Stimulated activated CD8-positive, alpha-beta memory T cell treated with anti-CD3 and anti-CD28 coated beads, Interleukin-4, amount 100 ng/mL, for 24 hours (primary cell): ENCODE measurements at regions not wholly inside any gene's neighbourhood (a gene's known extent, or its start where the extent isn't known, plus 50 kb on each side); places are given as distances from the start of the nearest gene placed in this dataset.

ENCODE experiments used
- DNase-seq: peaks from one replicate; pipeline ENCODE4 v3.0.0-alpha.2; 2020; ENCODE audit warnings: low read depth

DNA sequence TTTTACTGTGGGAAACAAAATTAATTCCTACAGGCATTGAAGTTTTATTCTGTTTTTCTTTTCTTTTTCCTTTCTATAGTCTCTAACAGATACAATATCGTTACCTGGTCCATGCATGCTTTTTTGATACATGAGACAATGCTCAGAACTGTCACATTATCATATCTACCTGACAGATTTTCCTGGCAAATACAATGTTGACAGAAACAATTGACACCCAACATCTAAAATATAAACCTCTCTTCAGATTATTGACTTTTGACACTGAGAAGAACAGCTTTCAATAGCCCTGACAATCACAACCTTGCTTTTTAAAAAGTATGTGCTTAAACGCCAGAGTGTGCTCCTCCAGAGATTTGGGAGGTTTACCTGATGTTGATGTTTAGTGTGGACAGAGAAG, 2334.6 kb upstream of the WWC1 start:
- no peak for DNase-seq

DNA sequence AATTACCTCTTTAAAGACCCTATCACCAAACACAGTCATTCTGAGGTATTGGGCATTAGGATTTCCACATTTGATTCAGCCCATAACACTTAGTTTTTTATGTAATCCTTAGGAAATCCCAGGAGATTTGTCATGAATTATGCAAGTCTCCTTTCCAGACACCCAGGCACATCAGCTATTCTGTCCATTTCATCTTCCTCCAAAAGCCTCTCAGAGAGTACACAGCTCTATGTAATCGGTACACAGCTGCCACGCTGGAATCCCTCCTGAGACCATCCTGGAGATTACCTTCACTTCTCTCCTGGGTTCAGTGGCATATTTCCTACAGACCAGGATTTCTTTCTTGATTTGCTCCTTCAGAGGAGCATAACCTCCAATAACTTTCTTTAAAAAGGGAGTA, 2309.8 kb upstream of the WWC1 start:
- DNase-seq, result no peak

DNA sequence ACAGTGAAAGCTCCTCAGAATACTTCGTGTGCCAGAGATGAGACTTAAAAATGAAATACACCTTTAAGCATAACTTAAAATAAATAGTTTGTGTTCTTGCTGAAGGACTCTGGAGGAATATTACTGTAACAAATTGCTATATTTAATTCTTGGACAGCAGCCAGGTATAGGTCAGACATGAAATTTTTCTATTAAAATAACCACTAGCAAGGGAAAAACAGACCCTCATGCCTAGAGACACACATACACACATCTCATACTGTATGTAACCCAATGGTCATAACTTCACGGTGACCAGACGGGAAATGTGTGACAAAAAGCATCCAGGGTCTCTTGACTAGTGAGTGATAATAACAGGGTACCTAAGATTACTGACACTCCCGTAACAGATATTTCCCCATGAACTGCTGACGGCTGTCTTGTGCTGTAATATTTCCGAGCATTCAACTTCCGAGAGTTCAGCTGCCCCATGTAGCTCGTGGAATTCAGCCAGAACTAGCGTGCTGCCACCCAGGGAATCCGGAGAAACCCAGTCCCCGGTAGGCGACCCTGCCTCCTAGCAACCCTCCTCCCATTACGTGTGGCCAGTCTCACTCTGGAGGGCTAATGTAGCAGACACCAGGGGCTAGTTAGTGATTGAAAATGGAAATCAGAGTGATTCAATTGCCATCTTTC, 2295.1 kb upstream of the WWC1 start:
- DNase-seq, result no peak

- DNase-seq, result no peak
Measured at GRCh38 chr5:165999693-166000320, 2291.6 kb upstream of the WWC1 start.

DNA sequence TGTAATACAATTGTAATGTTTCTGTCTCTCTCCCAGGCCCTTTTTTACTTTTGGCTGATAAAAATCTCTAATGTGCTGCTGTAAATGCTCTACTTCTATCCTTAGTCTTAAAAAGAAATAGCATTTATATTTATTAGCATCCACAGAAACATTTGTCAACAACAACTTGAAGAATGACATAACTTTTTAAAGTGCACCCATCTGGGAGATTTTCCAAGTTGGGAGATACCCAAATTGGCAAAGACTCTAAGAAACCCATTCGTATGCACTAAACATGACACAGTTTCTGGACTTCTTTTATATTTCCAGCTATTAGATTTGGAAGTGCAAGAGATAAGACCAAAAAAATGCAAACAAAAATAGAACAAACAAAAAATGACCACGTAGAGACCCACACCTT, 2287.4 kb upstream of the WWC1 start:
- no peak for DNase-seq

- DNase-seq, result no peak
Measured at GRCh38 chr5:166013415-166013814, 2278.0 kb upstream of the WWC1 start.

DNA sequence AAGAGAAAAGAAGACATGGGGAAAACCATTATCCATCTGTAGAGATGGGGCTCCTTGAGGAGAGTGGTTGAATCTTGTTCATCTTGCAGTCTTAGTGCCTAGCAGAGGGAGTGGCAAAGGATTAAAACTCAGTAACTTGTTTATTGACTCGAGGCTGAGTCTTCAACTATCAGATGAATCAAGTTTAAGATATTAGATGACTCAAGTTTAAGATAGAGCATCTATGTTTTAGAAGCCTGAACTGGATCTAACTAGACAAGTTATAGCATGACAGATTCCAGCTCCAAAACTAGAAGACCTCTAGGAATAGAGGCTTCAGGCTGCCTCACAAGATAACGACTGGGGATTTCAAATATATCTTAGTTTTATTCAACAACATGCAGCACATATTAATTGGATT, 2277.2 kb upstream of the WWC1 start:
- no peak for DNase-seq

DNA sequence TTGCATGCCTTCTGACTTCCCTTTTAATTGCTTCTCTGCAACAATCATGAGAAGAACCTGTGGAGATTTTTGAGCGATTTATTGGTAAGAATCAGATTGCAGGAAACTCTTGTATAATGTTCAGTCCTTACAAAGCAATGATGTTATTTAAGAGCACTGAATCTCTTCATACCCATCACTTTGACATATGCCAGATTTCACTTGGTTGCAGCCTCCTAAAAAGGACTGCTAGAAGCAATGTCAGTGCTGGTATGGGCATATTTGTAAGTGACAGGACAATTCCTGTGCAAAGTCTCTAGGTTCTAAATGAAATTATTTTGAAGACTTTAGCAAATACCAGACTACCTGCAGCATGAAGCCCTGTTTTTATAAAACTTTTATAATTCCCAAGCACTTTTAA, 2272.7 kb upstream of the WWC1 start:
- DNase-seq, result no peak

DNA sequence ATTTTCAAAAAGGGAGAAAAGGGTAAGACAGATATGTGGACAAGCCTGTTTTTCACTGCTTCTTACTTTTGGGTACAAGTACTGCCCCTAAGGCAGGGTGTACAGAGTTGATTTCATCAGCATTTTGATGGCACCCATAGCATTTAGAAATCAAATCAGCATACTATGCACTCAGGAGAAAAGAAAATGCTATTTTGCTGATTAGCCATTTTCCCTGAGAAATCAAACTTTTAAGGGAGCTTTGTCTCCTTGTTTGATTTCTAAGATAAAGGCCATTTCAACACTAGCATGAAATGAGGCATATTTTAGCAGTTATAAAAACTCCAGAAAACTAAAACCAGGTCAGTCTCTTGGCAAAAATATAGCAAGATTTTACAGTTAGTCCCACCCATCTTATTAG, 2269.4 kb upstream of the WWC1 start:
- DNase-seq, result no peak

- DNase-seq, result no peak
Measured at GRCh38 chr5:166024970-166025369, 2266.5 kb upstream of the WWC1 start.

DNA sequence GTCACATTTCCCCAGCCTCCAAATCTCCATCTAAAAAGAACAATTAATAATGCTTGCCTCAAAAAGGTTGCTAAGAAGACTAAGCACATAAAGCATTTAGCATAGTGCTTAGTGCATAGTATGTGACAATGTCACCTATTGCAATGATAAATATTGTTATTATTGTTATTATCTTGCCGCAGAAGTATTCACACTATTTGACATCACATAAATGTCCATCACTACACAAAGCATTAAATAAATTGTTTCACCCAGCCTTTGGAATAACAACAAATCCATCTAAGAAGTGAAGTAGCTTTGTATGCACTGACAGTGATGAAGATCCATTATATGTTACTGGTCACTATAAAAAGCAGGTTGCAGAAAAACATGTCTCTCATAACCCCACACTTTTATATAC, 2263.9 kb upstream of the WWC1 start:
- no peak for DNase-seq

DNA sequence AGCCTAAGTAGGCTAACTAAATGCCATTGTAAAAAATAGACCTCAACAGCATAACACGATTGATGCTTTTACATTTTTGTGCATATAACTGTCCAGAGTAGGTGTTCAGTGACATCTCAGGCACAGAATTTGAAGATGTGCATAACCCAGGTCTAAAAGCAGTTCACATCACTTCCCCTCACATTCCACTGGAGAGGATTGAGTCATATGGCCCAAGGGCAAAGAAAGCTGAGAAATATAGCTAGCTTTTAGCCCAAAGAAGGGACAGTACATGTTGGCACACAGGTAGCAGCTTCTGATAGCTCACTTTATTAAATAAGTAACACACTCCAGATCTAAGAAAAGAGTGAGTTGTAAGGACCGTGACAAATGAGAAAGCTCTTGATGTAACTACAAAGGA, 2259.5 kb upstream of the WWC1 start:
- DNase-seq, result no peak

DNA sequence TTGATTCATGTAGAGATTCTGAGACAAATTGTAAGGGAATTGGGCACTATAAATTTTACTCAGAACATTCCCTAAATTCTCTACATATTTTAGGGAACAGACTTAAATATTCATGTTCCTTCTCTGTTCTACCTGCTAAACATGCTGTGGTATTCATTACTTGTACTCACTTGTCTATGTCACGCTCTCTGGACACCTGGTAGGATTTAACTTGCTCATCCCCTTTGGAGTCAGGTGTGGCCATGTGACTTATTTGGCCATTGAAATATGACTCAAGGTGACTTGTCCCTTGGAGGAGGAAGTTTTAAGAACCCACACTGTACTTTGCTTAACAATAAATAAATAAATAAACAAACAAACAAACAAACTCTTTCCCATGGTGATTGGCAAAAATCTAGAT, 2258.8 kb upstream of the WWC1 start:
- no peak for DNase-seq

DNA sequence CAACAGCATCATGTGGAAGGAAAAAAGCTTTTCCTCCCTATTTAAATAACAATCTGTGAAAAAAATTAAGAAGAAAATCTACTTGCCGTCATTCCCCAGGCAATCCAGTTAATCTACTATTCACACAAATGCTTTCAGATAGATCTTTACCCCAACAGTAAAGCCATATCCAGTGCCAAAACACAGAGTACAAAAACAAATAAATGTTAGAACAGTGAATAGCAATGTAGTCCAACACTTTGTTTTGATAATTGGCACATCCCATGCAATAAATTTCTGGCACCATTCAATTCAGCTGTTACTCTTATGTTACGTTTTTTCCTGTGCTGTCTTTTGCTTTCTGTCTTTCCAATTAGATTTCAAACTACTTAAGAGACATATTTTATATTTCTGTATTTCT, 2245.5 kb upstream of the WWC1 start:
- no peak for DNase-seq

- DNase-seq, result no peak
Measured at GRCh38 chr5:166046956-166047355, 2244.5 kb upstream of the WWC1 start.

- no peak for DNase-seq
Measured at GRCh38 chr5:166050531-166050930, 2240.9 kb upstream of the WWC1 start.

DNA sequence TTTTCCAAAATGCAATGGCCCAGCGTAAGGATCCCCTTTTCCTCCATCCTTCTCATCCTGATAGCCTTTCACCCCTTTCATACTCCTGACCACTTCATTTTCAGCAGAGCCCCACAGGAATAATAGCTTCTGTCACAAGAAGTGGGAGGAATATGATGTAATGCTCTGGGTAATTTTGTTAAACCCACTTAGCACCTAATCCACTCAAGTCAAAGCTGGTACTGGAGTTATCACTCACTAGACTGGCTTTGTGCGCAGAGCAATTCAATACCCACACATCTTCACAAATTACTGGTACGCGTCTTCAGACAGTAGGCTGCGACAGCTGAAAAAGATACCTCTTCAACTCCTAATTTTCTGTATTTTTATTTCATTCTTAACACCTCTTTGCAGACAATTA, 2232.8 kb upstream of the WWC1 start:
- DNase-seq, result no peak

DNA sequence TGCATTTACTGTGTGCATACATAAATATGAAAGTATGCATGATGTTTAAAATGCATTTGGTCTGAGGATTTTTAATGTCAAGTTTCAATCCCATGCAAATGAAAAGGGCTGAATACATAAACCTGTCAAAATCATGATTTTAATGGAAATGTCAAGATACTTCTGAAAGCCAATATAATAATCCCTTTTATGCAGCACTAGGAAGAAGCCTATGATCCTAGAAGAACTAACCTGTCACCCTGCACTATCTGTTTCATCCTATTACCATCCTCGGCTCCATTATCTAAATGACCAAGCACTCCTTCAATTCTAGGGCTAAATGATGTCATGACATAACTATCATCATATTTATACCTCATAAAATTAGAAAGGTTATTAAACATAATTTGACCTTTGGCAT, 2229.4 kb upstream of the WWC1 start:
- no peak for DNase-seq

- DNase-seq, result no peak
Measured at GRCh38 chr5:166062719-166063118, 2228.7 kb upstream of the WWC1 start.

- DNase-seq, result no peak
Measured at GRCh38 chr5:166063261-166063660, 2228.2 kb upstream of the WWC1 start.

DNA sequence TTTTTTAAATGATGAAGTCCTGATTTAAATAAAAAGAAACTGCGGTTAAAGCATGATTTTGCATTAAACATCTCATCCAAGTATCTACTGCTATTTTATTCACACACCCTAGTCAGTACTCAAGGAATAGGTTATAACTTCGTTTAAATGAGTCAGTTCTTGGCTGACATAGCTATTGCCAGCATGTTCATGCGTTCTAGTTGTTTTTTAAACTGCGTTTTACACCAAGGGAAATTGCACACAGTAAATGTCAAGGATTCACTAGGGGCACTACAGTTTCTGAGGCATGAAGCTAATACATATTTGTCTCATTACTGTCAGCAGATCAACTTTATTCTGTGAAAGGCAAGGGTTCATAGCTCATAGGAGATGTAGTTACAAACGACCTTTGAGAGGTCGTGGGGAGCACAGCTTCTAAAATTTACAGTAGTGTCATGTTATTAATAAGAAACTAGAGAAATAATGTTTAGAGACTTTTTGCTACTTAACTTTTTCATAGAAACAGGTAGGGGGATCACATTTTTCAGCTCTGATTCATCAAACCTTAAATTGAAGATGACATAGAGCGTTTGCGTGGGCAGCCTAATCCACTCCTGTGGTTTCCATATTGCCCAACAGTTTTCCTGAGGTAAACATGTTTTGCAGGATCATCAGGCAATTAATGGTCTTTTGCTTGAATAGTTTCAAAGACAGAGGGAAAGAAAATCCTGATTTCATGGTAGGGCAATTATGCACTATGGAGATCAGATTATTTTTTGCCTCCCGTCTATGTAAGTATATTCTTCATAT, 2222.7 kb upstream of the WWC1 start:
- no peak for DNase-seq

DNA sequence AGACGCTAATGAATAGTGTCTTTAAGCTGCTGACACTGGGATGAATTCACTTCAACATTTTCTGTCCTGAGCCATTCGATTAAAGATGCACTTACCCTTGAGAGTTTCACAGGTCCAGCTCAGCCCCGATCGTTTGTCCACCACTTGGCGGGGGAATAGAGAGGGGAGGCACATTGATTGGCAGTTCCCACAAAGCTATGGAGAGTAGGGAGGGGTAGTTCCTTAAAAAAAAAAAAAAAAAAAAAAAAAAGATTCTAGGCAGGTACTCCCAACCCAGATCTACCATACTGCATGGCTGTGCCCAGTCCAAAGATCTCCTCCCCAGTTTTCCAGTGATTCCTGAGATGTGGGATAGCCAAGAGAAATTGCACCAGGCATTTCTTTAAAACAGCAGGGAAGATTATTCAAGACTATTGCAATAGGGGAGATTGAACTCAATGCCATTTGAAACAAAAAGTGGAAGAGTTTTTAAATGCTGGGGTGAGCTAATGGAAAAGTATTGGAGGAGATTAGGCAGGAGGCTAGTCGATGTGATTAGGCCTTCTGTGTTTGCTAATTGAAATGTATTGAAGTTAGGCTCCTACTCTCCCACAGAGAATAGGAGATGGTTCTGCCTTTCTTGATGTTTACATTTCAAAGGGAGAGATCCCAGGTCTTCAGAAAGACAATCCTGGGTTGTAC, 2217.4 kb upstream of the WWC1 start:
- DNase-seq, result no peak
